NCI-H2171 treated with DMSO at 0.1 percent for 48 hours (cell line): ENCODE measurements at regions not wholly inside any gene's neighbourhood (a gene's known extent, or its start where the extent isn't known, plus 50 kb on each side); places are given as distances from the start of the nearest gene placed in this dataset.
A peak's percentile ranks its signal among the peaks of the same experiment; 100 is the strongest.

ENCODE experiments used
- DNase-seq: peaks from one replicate; lab custom pipeline; 2025; lab: John Stamatoyannopoulos, UW

DNA sequence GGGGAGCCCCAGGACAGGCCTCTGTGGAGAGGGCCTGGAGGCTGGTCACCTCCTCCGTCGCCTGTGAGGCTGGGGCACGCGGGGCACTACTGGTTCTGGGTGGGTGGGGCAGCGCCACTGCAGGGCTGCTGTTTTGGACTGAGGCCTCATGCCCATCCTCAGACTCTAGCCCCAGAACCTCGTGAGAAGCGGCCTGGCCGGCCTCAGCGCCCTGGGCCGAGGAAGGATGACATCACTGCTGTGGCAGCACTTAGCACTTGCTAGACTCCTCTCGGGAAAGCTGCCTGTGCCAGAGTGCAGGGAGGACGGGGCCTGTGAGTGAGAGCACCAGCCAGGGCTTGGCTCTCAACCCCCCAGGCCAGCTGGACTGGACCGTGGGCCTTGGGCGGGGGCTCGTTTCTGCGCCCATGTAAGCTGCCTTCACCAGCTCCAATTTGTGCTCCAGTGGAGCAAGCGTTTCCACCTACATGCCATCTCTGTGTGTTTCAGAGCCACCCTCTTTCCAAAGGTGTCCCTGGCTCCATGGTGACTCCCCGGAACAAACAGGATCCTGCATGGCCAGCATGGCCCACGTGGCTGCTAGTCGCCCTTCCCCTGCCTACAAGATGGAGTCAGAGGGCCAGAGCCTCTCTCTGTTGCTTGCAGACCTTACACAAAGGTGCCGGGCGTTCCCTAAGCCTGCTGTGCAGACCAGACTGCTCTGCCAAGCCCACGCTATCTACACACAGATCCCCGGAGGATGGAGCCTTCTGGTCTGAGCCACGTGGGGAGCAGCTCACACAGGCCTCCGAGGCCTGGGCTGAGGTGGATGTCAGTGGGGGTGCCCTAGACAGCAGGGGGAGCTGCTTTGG lies 102.9 kb downstream of the CTTN start:
- peak; percentile 8 for DNase-seq

- DNase-seq, result no peak
These were observed 103.7 kb downstream of the CTTN start for GRCh38 chr11:70501933-70502540.

DNA sequence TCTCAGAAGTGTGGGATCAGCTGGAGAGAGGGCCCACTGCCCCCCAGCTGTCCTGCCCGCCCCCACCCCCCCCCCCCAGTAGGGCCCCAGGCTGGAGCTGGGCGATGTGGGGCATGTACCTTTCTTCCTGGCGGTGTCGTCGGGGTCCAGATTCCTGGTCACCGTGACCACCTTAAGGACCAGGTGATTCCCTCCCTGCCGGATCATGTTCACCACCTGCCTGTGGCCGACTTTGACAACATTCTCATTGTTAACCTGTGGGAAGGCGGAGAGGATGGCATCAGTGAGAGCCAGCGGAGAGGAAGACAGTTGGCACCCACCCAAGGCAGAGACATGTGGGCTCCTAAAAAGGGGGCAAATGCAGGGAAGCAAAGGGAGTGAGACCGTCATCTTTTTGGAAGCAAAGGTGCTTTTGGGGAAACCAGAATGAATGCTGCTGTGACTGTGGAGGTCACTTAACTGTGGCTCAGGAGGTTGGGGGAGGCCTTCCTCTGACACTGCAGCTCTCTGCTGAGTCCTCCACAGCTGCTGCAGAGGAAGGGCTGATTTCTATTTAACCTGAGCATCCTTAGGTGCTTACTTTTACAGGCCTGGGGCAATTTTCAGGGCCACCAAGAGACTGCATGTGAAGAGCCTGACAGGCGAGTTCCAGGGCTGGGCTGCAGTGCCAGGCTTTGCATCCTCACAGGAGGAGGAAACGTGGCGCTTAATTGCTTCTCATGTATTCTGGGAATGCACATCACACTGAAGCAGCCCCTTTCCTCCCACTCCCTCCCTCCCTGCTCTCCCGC lies 104.5 kb downstream of the CTTN start:
- peak; percentile 62 for DNase-seq

- peak; percentile 85 for DNase-seq
These were observed 105.3 kb downstream of the CTTN start for GRCh38 chr11:70503468-70504221.

DNA sequence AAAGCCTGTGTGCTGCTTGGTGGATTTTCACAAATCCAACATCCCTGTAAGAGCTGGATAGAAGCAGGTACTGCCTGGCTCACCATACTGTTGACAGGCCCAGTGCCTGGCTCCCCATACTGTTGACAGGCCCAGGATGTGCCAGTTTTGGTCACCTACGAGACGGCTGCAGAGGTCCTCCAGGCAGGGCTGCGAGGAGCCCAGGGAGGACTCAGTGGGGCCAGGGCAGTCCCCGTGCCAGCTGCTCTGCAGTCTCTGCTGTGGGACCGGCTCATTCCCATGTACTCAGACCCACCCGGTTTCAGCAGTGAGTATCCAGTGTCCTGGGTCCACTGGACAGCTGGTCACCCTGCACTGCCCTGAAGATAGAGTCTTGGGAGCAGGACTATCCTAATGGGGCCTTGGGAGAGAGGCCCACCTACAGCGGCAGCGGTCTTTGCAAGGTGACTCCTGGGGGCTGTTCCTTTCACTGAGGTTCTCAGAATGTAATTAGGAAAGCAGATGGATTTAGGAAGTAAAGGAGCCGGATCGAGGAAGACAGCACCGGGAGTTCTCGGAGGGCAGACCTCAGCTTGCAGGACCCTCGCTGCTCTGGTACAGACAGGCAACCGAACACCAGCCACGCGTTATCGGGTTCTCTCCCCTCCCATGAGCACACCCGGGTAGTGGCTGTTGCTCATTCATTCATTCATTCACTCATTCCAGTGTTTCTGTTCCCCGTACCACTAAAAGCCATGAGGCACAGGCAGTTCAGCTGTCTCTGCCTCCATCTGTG lies 106.1 kb downstream of the CTTN start:
- DNase-seq, result no peak

- no peak for DNase-seq
These were observed 107.0 kb downstream of the CTTN start for GRCh38 chr11:70505331-70505731.

DNA sequence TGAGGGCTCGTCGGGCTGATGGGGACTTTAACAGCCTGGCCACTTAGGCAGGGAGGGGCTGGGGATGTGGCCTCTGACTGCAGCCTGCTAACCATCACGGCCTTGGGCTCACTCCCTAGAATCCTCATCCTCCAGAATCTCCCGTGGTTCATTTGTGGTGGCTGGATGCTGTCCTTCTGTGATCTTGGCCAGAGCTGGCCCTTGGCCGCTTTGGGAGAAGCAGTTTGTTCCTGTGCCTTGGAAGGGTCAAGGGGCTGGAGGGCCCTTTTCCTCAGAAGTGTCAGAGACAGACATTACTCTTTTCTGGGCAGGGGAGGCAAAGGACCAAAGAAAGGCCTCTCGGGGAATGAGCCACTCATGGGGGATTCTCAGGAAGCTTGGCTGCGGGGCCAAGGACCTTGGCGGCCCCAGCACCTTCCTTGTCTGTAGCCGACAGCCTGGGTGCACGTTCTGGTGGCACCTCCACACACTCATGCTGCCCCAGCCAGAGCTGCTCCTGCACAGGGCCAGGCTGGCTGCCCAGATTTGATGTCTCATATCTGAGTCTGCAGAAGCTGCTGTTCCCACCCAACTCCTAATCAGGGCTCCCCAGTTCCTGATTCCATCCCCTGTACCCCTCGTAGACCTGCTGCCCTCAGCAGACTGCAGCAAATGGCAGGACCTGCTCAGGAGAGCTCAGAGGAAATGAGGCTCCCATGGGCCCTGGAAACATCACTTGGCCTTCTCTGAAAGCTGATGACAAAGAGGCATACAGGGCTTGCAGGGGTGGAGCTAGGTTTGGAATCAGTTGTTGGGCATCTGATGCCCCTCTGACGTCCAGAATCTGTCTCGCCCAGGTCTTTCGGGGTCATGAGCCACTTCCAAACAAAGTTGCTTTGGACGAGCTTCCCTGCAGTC lies 107.7 kb downstream of the CTTN start:
- no peak for DNase-seq

DNA sequence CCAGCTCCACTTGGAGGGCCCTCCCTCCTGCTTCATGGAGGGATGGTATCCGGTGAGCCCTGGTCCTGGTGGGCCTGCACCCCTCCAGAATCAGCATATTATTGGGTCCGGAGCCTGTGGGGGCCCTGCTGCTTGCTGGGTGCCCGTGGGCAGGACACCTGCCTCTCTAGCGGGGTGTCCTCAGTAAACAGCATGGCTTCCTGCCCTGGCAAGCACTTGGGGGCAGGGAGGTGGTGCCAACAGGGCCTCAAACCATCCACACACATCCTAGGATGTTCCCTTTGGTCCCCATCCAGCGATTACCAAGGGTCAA lies 108.3 kb downstream of the CTTN start:
- no peak for DNase-seq

DNA sequence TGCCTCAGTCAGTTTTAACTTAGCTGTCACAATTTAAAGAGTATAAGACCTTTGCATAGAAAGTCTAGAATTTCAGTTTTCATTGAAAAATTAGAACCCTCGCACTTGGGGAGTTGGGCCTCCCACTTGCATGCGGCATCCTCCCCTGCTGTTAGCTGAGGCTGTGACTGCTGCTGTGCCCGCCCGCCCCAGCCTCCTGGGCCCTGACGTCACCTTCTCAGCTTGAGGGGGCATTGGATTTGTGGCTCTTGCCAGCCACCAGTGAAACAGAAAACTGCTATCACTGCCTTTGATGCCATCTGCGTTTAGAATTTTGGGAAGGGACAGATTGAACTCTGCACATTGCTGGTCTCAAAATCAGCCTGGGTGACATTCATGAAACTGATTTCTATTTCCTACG lies 108.7 kb downstream of the CTTN start:
- no peak for DNase-seq

DNA sequence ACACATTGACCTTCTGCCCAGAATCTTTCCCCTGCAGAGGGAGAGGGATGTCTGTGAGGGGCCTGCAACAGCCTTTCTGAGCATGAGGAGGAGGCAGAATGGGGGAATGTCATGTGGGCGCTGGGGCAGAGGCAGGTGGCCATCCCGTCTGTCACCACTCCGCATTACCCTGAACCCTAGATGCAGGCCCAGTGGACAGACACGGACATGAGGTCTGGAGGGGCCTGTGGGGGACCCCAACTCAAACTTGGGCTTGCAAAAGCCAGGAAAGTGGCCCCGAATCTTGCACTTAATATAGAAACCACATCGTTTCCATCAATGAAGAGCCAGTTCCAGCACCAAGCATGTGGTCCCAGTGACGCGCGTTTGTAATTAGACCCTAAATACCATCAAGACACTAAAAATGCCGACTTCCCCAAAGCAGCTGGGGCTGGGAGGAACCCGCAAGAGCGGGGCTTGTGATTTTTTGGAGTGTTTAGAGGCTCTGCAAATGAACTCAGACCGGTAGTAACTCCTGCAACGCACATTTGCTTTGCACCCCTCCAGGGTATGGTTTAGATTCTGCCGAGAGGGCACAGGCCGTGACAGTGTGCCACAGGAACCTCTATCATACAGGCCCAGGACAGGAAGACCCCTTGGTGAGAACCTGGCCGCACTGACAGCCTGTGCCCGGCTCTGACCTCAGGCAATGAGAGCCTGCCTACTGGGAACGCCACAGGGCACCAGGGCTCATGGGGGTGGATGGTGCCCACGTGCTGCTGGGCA lies 109.3 kb downstream of the CTTN start:
- DNase-seq, result no peak

DNA sequence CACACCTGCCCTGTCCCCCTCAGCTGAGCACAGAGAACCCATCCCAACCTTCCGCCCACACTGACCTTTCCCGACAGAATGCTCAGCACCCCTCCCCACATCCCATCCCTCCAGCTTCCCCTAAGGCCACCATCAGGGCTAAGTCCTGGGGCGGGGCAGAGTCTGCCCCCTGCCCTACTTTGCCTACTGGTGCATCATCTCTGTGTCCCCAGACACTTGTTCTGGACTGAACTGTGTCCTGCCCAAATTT lies 109.8 kb downstream of the CTTN start:
- no peak for DNase-seq

- no peak for DNase-seq
These were observed 111.1 kb downstream of the CTTN start for GRCh38 chr11:70509476-70509875.

DNA sequence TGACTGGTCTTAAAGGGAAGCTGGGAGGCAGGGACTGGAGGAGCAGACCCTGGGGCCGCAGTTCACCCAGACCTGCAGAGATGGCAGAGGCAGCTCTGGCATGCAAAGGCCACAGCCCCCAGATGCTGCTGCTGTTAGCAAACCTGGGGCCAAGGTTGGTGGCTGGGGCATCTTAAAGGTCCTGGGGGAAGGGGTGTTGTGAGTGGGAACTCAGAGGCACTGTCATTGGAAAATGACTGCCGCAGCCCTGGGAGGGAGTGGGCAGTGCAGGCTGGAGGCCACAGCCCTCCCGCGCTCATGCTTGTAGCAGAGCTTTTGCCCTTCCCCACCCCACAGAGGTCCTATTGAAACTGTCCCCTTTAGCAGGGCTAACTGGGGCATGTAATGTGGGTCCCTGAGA lies 111.8 kb downstream of the CTTN start:
- DNase-seq, result no peak

DNA sequence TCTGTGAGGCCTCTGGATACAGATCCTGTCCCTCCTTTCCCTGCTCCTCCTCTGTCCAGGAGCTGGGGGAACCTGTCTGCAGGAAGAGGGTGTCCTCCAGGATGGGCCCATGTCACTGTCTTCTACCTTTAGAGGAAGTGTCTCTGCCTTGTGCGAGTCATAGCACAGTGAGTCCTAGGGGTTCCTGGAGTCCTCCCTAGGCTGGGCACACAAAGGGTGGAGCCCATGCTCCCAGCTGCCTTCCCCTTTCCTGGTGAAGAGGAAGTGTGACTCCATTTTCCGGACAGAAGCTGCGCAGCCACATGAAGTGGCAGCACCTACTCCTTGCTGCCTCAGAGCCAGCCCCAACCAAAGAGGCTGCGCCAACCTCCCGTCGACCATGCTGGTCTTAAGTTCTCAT lies 112.2 kb downstream of the CTTN start:
- no peak for DNase-seq

DNA sequence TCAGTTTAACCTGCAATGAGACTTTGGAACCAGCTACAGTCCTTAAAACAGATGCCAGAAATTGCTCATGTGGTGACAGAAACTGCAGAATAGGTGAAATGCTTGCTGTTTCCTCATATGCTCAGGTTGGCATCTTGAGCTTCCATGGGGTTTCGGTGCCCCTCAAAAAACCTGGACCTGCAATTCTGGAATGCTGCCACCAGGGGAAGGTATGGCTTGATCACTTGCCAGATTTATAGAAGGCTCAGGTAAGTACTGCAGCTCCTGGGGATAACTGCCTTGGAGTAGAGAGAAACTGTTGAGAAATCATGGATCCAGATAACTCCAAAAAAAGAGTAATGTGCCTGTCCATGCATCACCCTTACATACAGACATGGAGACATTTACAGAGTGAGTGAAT lies 113.0 kb downstream of the CTTN start:
- no peak for DNase-seq

GRCh38 chr11:70512716-70513115 lies 114.4 kb downstream of the CTTN start:
- no peak for DNase-seq

- no peak for DNase-seq
These were observed 118.9 kb downstream of the CTTN start for GRCh38 chr11:70517203-70517602.

GRCh38 chr11:70517988-70518907 lies 119.9 kb downstream of the CTTN start:
- DNase-seq, result no peak

DNA sequence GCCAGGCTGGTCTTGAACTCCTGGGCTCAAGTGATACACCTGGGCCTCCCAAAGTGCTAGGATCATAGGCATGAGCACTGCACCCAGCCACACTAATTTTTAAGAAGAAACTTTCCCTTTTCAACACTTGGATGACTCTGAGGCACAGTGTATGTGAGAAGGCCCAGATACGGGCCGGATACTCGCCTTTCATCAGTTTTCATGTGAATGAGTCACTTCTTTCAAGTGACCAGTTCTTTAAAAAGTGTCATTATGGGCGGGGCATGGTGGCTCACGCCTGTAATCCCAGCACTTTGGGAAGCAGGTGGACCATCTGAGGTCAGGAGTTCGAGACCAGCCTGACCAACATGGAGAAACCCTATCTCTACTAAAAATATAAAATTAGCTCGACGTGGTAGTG lies 120.8 kb downstream of the CTTN start:
- DNase-seq, result no peak
